ENCODE measurements at regions not wholly inside any gene's neighbourhood (a gene's known extent, or its start where the extent isn't known, plus 50 kb on each side); places are given as distances from the start of the nearest gene placed in this dataset.

- no peak for DNase-seq (ENCODE audit: low read depth in 2 of 2)
These were observed 213.2 kb downstream of the KCNJ3 start for GRCh38 chr2:154911729-154912128.

DNA sequence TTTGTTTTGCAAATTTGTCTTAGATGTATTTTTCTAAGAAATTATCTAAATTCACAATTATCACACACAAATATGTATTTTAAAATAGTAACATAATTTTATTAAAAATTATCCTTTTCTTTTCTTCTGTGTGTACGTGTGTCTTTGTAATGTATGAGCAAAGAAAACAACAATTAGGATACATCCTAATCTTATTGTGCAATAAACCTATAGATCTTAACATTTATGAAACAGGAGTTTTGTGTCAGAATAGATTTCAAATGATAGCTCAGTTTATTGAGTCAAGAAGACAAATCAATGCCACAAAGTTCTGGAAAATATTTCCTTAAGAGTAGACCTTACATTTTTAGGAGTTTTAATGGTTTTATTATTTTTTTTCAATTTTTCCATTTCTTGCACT lies 212.2 kb downstream of the KCNJ3 start:
- DNase-seq (ENCODE audit: low read depth in 2 of 2): no peak

DNA sequence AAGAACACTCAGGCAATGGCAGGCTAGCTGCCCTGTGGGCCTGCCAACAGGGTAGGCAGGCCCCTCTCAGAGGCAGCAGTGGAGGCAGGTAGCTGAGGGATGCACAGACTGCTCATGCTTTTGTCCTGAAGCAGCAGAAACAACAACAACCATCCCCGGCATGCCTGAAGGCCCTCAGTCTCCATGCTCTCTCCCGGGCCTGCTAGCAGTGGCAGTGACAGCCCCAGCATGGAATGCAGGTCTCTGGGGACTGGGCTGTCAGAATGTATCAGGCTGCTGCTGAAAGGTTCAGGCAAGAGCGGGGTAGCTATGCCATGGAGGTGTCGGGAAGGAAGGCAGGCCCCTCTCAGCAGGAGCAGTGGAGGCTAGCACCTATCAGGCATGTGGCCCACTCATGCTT lies 209.8 kb downstream of the KCNJ3 start:
- no peak for DNase-seq (ENCODE audit: low read depth in 2 of 2)

All from stimulated activated CD8-positive, alpha-beta memory T cell treated with anti-CD3 and anti-CD28 coated beads, Interleukin-15, amount 100 ng/mL, for 48 hours (primary cell).